Neuronal stem cell (in vitro differentiated cells): ENCODE measurements at regions not wholly inside any gene's neighbourhood (a gene's known extent, or its start where the extent isn't known, plus 50 kb on each side); places are given as distances from the start of the nearest gene placed in this dataset.

Experiments
- DNase-seq: peaks from one replicate; pipeline ENCODE4 v3.0.0-alpha.2; 2013; ENCODE audit warnings: low spot score
- H2AFZ ChIP-seq: one replicate; pipeline ENCODE4 v1.6.1; 2013; ENCODE audit warnings: mild to moderate bottlenecking, low read length, inconsistent platforms
- H2AK5ac ChIP-seq: 2 replicates; pipeline ENCODE4 v1.6.1; 2013; ENCODE audit warnings: low read depth, mild to moderate bottlenecking, inconsistent platforms, low read length, moderate library complexity, mixed read lengths
- H2BK120ac ChIP-seq: 2 replicates; pipeline ENCODE4 v1.6.1; 2013; ENCODE audit warnings: low read depth, mild to moderate bottlenecking, inconsistent platforms, low read length, moderate library complexity, mixed read lengths
- H2BK12ac ChIP-seq: one replicate; pipeline ENCODE4 v1.6.1; 2013; ENCODE audit warnings: low read length, inconsistent platforms
- H2BK15ac ChIP-seq: 2 replicates; pipeline ENCODE4 v1.6.1; 2013; ENCODE audit warnings: mild to moderate bottlenecking, low read length, inconsistent platforms, mixed read lengths
- H2BK5ac ChIP-seq: one replicate; pipeline ENCODE4 v1.6.1; 2013; ENCODE audit warnings: inconsistent platforms, mild to moderate bottlenecking, low read length, moderate library complexity
- H3K14ac ChIP-seq: one replicate; pipeline ENCODE4 v1.6.1; 2013; ENCODE audit warnings: low read length, inconsistent platforms
- H3K18ac ChIP-seq: 2 replicates; pipeline ENCODE4 v1.6.1; 2013; ENCODE audit warnings: low read length, inconsistent platforms
- H3K23ac ChIP-seq: 2 replicates; pipeline ENCODE4 v1.6.1; 2013; ENCODE audit warnings: low read depth, mild to moderate bottlenecking, mixed read lengths, low read length, inconsistent platforms; ENCODE audit not compliant: poor library complexity
- H3K27ac ChIP-seq: replicated peaks from 3 replicates; pipeline ENCODE4 v1.5.1; 2013; ENCODE audit warnings: low read length, inconsistent platforms
- H3K27me3 ChIP-seq, 3 experiments: 2 replicates each; pipeline ENCODE4 v1.6.1; 2013; ENCODE audit warnings: low read length in 3 of 3, mild to moderate bottlenecking in 2 of 3, inconsistent platforms in 1 of 3, low read depth in 1 of 3, mixed read lengths in 1 of 3, moderate library complexity in 1 of 3; ENCODE audit not compliant: control insufficient read depth in 3 of 3, insufficient read depth in 3 of 3
- H3K36me3 ChIP-seq, 2 donors: replicated peaks in 1 of 2; 2 replicates each; pipeline ENCODE4 v1.6.1; 2013; ENCODE audit warnings: low read length in 2 of 2; ENCODE audit not compliant: control insufficient read depth in 2 of 2, insufficient read depth in 2 of 2
- H3K4ac ChIP-seq: 2 replicates; pipeline ENCODE4 v1.6.1; 2013; ENCODE audit warnings: inconsistent platforms, mild to moderate bottlenecking, low read length, moderate library complexity
- H3K4me1 ChIP-seq, 2 donors: 1 replicate in 1 of 2; 2 replicates in 1 of 2; pipeline ENCODE4 v1.6.1; 2013; ENCODE audit warnings: low read length in 2 of 2, low read depth in 1 of 2; ENCODE audit not compliant: control insufficient read depth in 2 of 2, insufficient read depth in 1 of 2
- H3K4me2 ChIP-seq: one replicate; pipeline ENCODE4 v1.6.1; 2013; ENCODE audit warnings: mild to moderate bottlenecking, low read length, inconsistent platforms; ENCODE audit not compliant: insufficient read depth, poor library complexity, severe bottlenecking
- H3K4me3 ChIP-seq, 2 donors: 2 replicates each; pipeline ENCODE4 v1.5.1; 2013; ENCODE audit warnings: low read length in 2 of 2, mild to moderate bottlenecking in 2 of 2, inconsistent platforms in 1 of 2, moderate library complexity in 1 of 2
- H3K79me1 ChIP-seq: one replicate; pipeline ENCODE4 v1.6.1; 2013; ENCODE audit warnings: low read depth, mild to moderate bottlenecking, inconsistent platforms, low read length, moderate library complexity
- H3K9ac ChIP-seq: one replicate; pipeline ENCODE4 v1.6.1; 2013; ENCODE audit warnings: mild to moderate bottlenecking, low read depth, low read length, inconsistent platforms; ENCODE audit not compliant: poor library complexity
- H3K9me3 ChIP-seq, 2 donors: replicated peaks in 1 of 2; 2 replicates each; pipeline versions ENCODE3 to v1.6.1; 2013; ENCODE audit warnings: low read length in 2 of 2, mild to moderate bottlenecking in 2 of 2, inconsistent platforms in 1 of 2, low read depth in 1 of 2, mixed read lengths in 1 of 2, moderate library complexity in 1 of 2; ENCODE audit not compliant: control insufficient read depth in 2 of 2, insufficient read depth in 1 of 2
- H4K8ac ChIP-seq: one replicate; pipeline ENCODE4 v1.6.1; 2013; ENCODE audit warnings: low read depth, mild to moderate bottlenecking, inconsistent platforms, low read length, moderate library complexity
- H4K91ac ChIP-seq: one replicate; pipeline ENCODE4 v1.6.1; 2013; ENCODE audit warnings: low read length, low read depth, mild to moderate bottlenecking, inconsistent platforms; ENCODE audit not compliant: poor library complexity
- WGBS, 2 donors: extraction: QIAGEN DNeasy Blood & Tissue Kit; methylation state at CpG; one replicate each; pipeline ENCODE4 v1.1.7; 2013; ENCODE audit warnings: missing lambda C conversion rate in 2 of 2, mixed read lengths in 1 of 2; ENCODE audit not compliant: insufficient read length in 2 of 2, insufficient replicate concordance in 1 of 2; ENCODE audit errors: extremely low coverage in 2 of 2; 5-methylcytosine and 5-hydroxymethylcytosine counted together

- Histone ChIP-seq H2BK5ac (no peak overlapping the region), H3K14ac (no peak overlapping the region)
Measured at GRCh38 chr10:60517805-60518204, 128.1 kb upstream of the ANK3 start.

GRCh38 chr10:60513281-60513680, 123.6 kb upstream of the ANK3 start:
- Histone ChIP-seq H4K91ac (no peak overlapping the region), H3K9ac (no peak overlapping the region), H4K8ac (no peak overlapping the region), H2AK5ac (no peak overlapping the region), H3K27ac (no peak overlapping the region), H2BK5ac (no peak overlapping the region), H3K79me1 (no peaks in the 10 kb centered on the region), H3K23ac (no peak overlapping the region), H2BK12ac (no peak overlapping the region), H2BK15ac (no peak overlapping the region), H2BK120ac (no peak overlapping the region), H3K4me1 (peaks cover 0 to 2% of the 10 kb centered on the region in 2 donors), H2AFZ (no peak overlapping the region), H3K27me3 (no peaks in the 10 kb centered on the region), H3K4me2 (no peak overlapping the region), H3K18ac (no peak overlapping the region), H3K4ac (no peak overlapping the region), H3K4me3 (no peak overlapping the region), H3K9me3 (no peaks in the 10 kb centered on the region), H3K14ac (no peak overlapping the region), H3K36me3 (no peaks in the 10 kb centered on the region)
- no peak for DNase-seq

More at GRCh38 chr10:60517805-60518204, 128.1 kb upstream of the ANK3 start:
- Histone ChIP-seq H3K4me2 (no peak overlapping the region), H2BK15ac (no peak overlapping the region), H2AFZ (no peak overlapping the region), H3K4me1 (peaks cover 1 to 7% of the 10 kb centered on the region in 2 donors), H2BK120ac (no peak overlapping the region), H3K27me3 (no peaks in the 10 kb centered on the region), H3K23ac (no peak overlapping the region), H2BK12ac (no peak overlapping the region), H3K79me1 (no peaks in the 10 kb centered on the region), H3K36me3 (no peaks in the 10 kb centered on the region), H3K4me3 (no peak overlapping the region), H4K91ac (no peak overlapping the region), H3K9me3 (no peaks in the 10 kb centered on the region), H3K27ac (no peak overlapping the region), H4K8ac (no peak overlapping the region), H3K9ac (no peak overlapping the region), H2AK5ac (no peak overlapping the region), H3K18ac (no peak overlapping the region), H3K4ac (no peak overlapping the region)
- DNase-seq = no peak
- no CpG with 5 or more reads among the region's 3 CpGs for WGBS, 2 donors

GRCh38 chr10:60511477-60512229, 122.0 kb upstream of the ANK3 start:
- H3K36me3 ChIP-seq = no peaks in the 10 kb centered on the region
- no peaks in the 10 kb centered on the region for H3K79me1 ChIP-seq
- no peak for DNase-seq
- H3K4me3 ChIP-seq = no peak overlapping the region
- H3K4ac ChIP-seq = no peak overlapping the region
- no peak overlapping the region for H2BK5ac ChIP-seq
- H3K4me2 ChIP-seq = no peak overlapping the region
- no peak overlapping the region for H4K8ac ChIP-seq
- H3K23ac ChIP-seq = no peak overlapping the region
- no peaks in the 10 kb centered on the region for H3K9me3 ChIP-seq
- H3K18ac ChIP-seq = no peak overlapping the region
- H3K9ac ChIP-seq = no peak overlapping the region
- H2BK15ac ChIP-seq = no peak overlapping the region
- peaks cover 0 to 2% of the 10 kb centered on the region in 2 donors for H3K4me1 ChIP-seq
- H3K27ac ChIP-seq = no peak overlapping the region
- no peak overlapping the region for H2BK12ac ChIP-seq
- H2AFZ ChIP-seq = no peak overlapping the region
- H4K91ac ChIP-seq = no peak overlapping the region
- no peak overlapping the region for H3K14ac ChIP-seq
- no peak overlapping the region for H2AK5ac ChIP-seq
- H2BK120ac ChIP-seq = no peak overlapping the region
- WGBS, 2 donors = no CpG with 5 or more reads among the region's 2 CpGs
- no peaks in the 10 kb centered on the region for H3K27me3 ChIP-seq

GRCh38 chr10:60508831-60509230, 119.2 kb upstream of the ANK3 start:
- Histone ChIP-seq H3K27me3 (no peaks in the 10 kb centered on the region), H3K4me1 (peaks cover 0 to 2% of the 10 kb centered on the region in 2 donors), H3K18ac (no peak overlapping the region), H3K14ac (no peak overlapping the region), H3K9ac (no peak overlapping the region), H2BK15ac (no peak overlapping the region), H3K79me1 (no peaks in the 10 kb centered on the region), H2AFZ (no peak overlapping the region), H4K8ac (no peak overlapping the region), H3K9me3 (no peaks in the 10 kb centered on the region), H4K91ac (no peak overlapping the region), H3K4me3 (no peak overlapping the region), H2BK5ac (no peak overlapping the region), H3K4me2 (no peak overlapping the region), H2BK12ac (no peak overlapping the region), H3K4ac (no peak overlapping the region), H3K27ac (no peak overlapping the region), H3K23ac (no peak overlapping the region), H3K36me3 (no peaks in the 10 kb centered on the region), H2BK120ac (no peak overlapping the region), H2AK5ac (no peak overlapping the region)
- DNase-seq = no peak
- no CpG with 5 or more reads among the region's 2 CpGs for WGBS, 2 donors
